ENCODE measurements at regions not wholly inside any gene's neighbourhood (a gene's known extent, or its start where the extent isn't known, plus 50 kb on each side); places are given as distances from the start of the nearest gene placed in this dataset.

- no peak for TF ChIP-seq CTCF (IDR thresholded peaks at IDR 0.05)
- no peak for TF ChIP-seq POLR2AphosphoS5 (IDR thresholded peaks at IDR 0.05; ENCODE audit: low read depth, low read length)
- no peak for TF ChIP-seq SIN3A (IDR thresholded peaks at IDR 0.05; ENCODE audit: borderline replicate concordance, insufficient read depth, low read depth, low read length)
Measured at GRCh38 chr5:38134810-38135209, 123.5 kb upstream of the EGFLAM start.
